Endothelial cell of hepatic sinusoid (primary cell): ENCODE measurements at regions not wholly inside any gene's neighbourhood (a gene's known extent, or its start where the extent isn't known, plus 50 kb on each side); places are given as distances from the start of the nearest gene placed in this dataset.
"Not testable (repeated sequence)": the region's sequence is repeated elsewhere in the genome, so short reads cannot be mapped to it uniquely, and the experiment has no call there.

Experiments used
- in situ Hi-C: cut with HindIII; loops from 2 replicates; pipeline ENCODE4 v1.10.0; 2017; ENCODE audit warnings: low sequenced_read_pairs

DNA sequence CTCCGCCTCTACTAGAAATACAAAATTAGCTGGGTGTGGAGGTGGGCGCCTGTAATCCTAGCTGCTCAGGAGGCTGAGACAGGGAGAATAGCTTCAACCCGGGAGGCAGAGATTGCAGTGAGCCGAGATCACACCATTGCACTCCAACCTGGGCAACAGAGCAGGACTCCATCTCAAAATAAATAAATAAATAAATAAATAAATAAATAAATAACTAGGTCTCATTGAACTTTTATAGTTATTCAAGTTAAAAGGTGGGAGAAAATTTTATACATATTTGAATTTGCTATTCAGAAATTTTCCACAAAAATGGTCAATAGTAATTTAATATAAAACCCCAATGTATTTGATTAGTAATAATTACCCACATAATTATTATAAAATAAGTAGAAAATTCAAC, 593.9 kb upstream of the CDH10 start:
- in situ Hi-C loops = not testable (repeated sequence)

DNA sequence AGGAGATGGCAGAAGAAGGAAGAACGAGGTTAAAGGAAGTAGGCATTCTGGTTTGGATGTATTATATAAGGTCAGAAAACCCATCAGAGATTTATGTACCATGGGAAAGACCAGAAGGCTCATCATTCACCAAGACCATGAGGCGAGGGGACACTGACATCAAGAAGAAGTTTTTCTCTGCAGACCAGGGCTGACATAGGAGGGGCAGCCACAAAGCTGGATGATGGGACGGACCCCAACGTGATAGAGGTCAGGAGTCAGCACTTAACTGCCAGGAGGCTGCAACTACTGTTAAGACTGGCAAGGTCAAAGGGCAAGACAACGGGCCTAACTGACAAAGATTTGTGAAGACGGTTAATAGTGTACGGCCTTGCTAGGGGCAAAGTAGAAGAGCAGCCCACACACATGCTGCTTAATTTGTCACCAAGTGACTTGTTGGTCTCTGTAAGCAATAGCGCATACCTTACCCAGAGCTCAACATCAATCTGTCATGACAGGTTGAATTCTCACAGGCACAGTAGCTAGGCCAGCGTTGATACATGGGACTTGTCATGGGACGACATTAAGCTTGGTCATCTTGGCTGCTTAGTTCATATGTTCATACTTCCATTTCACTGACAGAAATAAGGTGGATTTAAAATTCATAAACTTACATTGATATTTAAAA, 579.7 kb upstream of the CDH10 start:
- in situ Hi-C loops = no loop called here

DNA sequence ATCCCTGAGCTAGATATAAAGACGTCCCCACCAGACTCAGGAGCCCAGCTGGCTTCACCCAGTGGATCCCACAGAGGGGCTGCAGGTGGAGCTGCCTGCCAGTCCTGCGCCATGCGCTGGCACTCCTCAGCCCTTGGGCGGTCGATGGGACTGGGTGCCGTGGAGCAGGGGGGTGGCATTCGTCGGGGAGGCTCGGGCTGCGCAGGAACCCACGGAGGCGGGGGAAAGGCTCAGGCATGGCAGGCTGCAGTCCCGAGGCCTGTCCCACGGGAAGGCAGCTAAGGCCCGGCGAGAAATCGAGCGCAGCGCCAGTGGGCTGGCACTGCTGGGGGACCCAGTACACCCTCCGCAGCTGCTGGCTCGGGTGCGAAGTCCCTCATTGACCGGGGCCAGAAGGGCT, 555.1 kb upstream of the CDH10 start:
- in situ Hi-C loops = not testable (repeated sequence)

DNA sequence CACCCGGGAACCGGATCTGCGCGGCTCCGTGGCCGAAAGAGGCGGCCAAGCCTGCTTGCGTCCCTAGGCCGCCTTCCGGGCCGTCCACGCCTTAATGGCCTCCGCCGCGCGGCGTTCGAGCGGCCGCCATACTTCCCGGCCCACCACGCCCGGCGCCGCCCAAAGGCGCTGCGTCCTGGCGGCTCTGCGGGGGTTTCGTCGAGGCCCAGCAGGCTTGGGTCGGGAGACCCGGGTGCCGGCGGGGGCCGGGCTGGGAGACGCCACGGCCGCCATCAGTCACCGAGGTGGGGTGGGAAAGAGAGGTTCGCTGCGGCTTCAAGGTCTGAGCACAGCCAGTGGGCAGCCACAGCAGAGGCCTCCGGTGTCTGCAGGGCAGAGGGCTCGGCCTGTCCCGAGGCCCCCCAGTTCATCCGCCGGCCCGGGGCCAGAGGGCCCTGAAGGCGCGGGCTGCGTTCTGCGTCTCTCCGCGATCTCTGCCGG, 545.8 kb upstream of the CDH10 start:
- in situ Hi-C loops = no loop called here

DNA sequence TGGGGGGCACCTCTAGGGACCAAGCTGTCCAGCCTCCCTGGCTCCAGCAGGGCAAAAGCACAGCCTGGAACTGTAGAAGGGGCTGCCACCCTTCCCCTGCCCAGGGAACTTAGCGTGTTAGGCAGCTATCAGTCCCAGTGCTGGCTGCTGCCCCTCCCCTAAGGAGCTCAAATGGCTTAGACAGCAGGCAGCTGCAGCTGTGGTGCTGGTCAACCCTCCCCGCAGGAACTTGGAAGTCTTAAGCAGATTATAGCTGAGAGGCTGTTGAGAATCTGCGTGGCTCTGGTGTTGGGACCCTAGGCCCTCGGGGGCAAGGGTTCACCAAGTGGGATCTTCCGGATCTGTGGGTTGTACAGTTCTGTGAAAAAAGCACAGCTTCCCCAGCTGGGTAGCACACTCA, 536.5 kb upstream of the CDH10 start:
- in situ Hi-C loops = no loop called here

DNA sequence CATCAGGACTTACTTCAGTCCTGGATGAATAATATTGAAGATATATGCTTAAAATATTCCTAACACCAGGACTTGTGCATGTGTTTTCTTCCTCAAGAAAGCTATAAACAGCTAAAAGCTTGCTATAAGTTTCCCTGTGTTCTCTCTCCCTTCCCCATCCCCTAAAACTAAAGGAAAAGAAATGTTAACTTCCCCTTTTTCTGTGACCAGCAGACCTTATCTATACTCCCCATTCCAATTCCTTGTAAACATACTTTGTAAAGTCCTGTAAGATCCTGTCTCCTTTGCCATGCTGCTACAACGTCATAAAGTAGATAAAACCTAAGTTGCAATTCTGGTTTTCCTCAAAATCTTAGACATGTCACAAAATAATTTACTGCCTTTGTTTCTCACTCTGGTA, 517.8 kb upstream of the CDH10 start:
- in situ Hi-C loops = not testable (repeated sequence)

DNA sequence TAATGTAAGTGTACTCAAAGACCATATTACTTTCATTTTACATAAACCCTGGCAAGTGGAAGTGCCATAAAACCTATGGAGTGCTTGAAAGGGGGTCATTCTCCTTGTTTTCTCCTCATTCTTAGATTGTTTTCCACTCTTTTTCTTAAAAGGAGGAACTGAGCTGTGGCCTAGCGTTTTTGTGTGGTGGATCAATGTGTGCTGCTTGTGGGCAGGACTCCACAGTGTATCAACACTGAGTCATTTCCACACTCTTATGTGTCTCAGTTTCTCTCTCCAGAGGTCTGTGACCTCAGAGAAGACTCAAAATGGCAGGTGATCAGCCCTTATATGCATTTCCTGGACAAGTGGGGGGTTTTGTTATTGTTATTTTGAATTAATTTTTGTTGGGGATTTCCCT, 516.1 kb upstream of the CDH10 start:
- in situ Hi-C loops = no loop called here

DNA sequence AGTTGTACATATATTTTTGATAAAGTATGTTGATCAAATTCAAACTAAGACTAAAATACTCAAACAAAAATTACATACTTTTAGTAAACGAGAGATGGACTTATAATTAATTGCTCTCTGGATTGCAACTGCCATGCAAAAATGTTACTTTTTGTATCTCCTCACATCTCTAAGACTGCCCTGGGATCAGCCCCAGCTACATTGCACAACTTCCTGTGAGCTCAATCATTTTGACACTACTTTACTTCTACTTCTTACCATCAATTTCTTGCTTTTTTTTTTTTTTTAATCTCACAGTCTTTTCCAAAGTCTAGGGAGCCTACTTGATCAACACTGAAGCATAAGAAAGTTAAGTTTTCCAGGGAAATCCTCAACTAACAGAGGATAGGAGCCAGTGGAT, 506.0 kb upstream of the CDH10 start:
- in situ Hi-C loops = no loop called here

DNA sequence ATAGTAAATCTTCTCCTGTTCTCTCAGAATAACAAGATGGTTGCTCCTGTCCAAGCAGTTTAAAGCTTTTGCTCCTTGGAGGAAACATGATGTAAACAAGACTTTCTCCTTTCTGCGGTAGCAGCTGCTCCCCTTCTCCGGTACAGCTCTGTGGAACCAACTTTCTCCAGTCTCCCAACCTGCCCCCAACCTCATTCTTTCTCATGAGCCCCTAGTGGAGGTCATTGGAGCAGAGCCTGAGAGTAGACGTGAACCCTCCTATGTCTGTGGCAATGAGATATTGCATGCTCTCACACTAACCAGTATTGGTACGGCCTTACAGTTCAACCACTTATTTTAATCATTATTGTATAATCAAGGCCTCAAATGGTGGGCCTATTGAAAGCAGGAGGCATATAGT, 483.8 kb upstream of the CDH10 start:
- in situ Hi-C loops = loop anchor here (5.0 kb wide), 1 partner anchor 76 kb away; no protein-coding TSS in a partner anchor

DNA sequence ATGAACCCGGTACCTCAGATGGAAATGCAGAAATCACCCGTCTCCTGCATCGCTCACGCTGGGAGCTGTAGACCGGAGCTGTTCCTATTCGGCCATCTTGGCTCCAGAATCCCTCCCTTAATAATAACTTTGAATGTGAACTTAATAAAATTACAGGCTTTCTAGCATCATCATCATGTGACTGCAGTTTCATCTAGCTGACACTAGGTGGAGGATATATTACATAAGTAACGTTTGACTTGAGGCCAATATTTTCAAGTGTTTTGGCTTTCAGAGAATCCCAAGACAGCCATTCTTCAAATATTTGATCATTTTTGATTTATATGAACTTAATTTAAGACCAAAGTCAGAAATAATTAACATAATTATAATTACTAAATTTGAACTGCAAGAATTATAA, 474.9 kb upstream of the CDH10 start:
- in situ Hi-C loops = no loop called here

DNA sequence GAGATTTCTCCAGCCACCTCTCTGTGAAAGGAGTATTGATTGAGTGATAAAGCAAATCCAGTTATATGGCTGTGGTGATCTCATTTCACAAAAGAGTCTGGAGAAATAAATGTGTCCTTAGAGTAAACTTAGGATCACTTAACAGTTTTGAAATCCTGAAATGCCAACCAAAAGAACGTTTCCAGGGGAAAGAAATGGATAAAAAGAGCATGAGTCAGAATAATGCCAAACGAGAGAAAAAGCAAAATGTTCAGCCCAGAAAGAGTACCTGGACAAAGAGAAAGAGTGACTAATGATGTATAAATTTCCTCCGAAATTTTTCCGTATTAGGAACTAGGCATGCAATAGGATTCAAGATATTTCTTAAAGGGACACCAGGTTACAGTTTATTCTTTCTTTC, 463.1 kb upstream of the CDH10 start:
- in situ Hi-C loops = no loop called here

DNA sequence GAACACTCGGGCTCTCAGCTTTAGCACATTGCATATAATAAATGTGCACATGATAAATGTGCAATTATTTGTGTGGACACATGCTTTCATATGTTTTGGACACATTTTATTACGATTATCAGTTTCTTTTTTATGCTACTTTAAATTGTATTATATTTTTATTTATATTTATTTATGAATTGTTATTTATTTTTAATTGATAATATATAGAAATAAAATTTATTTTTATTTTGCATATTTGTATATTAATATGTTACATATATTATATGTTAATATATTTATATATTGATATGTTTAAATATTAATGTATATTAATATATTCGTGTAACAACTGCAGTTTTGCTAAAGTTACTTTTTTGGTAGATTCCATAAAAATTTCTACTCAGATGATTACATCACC, 454.8 kb upstream of the CDH10 start:
- in situ Hi-C loops = no loop called here

DNA sequence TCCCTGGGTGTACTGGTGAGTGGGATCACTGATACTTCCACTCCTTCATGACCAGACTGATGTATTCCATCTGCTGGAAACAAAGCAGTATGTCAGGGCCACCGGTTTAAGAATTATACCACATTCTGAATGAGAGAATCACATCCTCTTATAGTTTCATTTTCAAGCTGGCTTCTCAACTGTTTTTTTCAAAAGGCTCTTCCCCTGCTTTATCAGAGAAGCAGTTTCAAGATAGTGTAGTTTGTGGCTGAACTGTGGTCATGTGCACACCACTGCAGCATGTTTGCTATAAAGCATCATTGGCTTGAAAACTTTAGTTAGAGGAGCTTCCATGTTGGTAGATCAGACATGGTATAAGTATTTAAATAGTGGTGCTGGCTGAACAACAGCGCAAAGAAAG, 450.5 kb upstream of the CDH10 start:
- in situ Hi-C loops = no loop called here

DNA sequence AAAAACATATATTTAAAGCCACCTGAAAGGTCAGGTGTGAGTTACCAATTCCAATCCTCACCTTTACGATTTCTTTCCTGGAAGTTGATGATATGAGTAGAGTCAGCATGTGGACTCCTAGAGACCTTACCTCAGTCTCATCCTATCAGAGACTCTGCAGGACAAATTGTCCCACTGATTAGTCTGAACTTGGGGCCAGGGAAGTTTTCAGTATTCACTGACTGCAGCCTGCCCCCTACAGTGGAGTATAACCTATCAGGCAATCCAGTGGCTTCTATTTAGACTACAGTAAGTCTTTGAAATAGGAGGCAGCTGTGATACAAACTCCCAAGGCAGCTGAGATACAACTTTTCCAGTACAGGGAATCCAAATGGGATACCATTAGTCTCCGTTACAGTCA, 449.4 kb upstream of the CDH10 start:
- in situ Hi-C loops = no loop called here

DNA sequence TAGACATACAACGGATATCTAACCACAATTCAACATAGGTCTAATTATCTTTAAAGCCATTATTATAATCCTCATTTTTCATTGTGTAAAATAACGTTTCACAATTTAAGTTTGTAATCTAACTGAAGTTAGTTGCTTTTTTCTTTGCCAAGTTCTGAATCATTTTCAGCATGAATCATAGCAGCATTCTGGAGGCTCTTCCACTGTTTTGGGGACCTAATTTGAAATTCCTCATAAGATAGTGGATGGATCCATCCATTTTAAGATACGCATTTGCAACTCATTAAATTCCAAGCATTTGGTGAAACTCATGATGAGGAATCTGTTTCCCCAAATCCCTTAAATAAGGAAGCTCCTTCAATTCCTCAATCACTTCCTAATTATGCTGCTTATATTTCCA, 447.1 kb upstream of the CDH10 start:
- in situ Hi-C loops = no loop called here

DNA sequence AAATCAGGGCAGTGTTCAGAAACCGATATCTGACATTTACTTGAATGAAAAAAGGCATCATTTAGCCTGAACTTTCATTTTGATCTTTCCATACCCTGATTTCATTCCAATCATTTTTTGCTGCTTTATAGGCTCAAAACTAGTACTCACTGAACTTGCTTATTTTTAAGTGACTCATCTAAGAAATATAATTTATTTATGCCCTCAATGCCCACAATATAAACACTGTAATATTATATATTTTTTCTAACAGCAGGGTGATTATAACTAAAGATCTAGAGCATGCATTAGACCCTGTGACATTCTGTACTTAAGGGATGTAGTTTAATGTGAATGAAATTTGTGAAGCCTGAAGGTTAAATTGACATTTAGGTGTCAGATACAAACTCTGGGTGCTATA, 446.1 kb upstream of the CDH10 start:
- in situ Hi-C loops = no loop called here

DNA sequence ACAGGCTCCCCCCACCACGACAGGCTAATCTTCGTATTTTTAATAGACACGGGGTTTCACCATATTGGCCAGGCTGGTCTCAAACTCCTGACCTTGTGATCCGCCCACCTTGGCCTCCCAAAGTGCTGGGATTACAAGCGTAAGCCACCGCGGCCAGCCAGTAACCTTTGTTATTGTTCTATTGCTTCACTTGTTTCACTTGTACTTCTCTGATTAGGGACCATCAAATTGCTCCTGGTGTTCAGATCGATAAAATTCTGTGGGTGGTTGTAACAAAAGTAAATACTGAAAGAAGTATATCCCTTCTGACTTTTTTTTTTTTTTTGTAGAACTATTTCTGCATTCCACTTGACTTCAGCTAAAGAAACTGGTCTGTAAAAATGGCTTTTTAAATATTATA, 445.5 kb upstream of the CDH10 start:
- in situ Hi-C loops = no loop called here

DNA sequence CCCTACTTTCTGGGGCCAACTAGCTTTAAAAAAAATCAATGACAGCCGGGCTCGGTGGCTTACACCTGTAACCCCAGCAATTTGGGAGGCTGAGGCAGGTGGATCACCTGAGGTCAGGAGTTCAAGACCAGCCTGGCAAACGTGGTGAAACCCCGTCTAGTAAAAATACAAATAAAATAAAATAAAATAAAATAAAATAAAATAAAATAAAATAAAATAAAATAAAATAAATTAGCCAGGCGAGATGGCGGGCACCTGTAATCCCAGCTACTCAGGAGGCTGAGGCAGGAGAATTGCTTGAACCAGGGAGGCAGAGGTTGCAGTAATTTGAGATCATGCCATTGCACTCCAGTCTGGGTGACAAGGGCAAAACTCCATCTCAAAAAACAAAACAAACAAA, 443.9 kb upstream of the CDH10 start:
- in situ Hi-C loops = not testable (repeated sequence)

DNA sequence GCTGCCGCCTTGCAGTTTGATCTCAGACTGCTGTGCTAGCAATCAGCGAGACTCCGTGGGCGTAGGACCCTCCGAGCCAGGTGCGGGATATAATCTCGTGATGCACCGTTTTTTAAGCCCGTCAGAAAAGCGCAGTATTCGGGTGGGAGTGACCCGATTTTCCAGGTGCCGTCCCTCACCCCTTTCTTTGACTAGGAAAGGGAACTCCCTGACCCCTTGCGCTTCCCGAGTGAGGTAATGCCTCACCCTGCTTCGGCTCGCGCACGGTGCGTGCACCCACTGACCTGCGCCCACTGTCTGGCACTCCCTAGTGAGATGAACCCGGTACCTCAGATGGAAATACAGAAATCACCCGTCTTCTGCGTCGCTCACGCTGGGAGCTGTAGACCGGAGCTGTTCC, 438.5 kb upstream of the CDH10 start:
- in situ Hi-C loops = not testable (repeated sequence)

DNA sequence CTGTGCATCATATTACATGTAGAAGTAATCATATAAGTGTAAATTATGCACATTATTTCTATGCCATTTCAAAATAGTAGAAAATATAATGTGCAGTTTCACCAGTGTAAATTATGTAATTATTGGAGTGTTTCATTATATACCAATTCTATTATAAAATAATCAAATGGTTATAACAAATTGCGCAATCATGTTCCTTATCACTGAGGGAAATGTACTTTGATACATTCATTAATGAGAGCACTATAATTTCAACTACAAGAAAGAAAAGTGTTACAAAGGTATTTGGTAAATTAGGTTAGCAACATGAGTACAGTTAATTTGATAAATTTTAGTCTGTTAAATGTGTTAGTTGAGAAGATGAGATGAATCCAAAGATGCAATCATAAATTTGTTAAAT, 421.5 kb upstream of the CDH10 start:
- in situ Hi-C loops = no loop called here

DNA sequence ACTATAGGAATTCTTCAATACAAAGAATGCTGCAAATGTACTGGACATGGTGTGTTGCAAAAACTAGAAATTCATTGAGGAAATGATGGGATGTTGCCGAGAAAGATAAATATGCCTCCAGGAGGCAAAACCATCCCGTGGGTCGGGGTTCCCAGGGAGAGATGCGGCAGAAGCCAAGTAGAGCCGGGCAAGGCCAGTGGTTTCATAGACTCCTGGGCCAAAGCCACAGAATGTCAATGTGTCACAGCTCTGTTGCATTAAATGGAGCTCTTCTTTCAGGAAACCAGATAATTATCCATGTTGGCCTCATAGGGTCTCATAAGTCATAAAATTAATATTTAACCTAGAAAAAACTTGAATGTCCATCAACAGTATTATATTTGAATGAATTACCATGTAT, 419.5 kb upstream of the CDH10 start:
- in situ Hi-C loops = no loop called here

DNA sequence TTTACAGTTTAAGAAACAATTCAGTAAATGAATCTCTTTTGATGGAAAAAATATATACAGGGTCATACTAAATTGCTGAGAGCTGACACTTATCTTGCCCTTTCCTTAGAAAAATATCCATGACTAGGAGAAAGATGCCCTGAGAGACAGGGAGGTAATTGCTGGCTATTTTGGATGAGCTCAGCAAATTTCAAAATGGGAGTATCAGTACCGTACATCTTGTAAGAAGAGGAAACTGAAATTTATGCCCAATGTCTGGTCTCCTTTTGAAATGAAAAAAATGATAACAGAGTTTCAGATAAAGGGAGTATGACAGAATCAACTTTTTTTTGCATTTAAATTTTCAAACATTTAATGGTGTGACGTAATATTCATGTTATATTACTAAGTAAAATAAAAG, 415.8 kb upstream of the CDH10 start:
- in situ Hi-C loops = no loop called here

DNA sequence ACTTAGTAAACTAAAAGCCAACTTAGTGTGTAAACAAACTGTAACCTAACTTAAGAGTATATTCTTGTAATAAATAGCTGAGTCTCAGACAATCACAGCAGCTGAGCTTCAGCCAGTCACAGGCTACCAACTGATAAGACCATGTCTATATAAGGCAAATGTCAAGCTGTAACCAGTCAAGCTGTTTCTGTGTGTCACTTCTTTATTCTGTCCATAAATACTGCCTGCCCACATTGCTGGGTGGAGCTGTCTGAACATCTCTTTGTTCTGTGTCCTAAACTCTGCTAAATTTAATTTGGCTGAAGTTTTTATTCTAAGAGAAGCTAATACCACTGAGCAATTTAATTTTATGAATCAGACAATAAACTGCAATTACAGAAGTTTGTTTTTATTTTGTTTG, 412.1 kb upstream of the CDH10 start:
- in situ Hi-C loops = no loop called here
